ENCODE measurements at regions not wholly inside any gene's neighbourhood (a gene's known extent, or its start where the extent isn't known, plus 50 kb on each side); places are given as distances from the start of the nearest gene placed in this dataset.
"Not testable (repeated sequence)": the region's sequence is repeated elsewhere in the genome, so short reads cannot be mapped to it uniquely, and the experiment has no call there.

GRCh38 chr12:86551146-86551571, 295.0 kb upstream of the MGAT4C start:
- no peak for DNase-seq

GRCh38 chr12:86550218-86551145, 294.3 kb upstream of the MGAT4C start:
- no peak for DNase-seq

DNA sequence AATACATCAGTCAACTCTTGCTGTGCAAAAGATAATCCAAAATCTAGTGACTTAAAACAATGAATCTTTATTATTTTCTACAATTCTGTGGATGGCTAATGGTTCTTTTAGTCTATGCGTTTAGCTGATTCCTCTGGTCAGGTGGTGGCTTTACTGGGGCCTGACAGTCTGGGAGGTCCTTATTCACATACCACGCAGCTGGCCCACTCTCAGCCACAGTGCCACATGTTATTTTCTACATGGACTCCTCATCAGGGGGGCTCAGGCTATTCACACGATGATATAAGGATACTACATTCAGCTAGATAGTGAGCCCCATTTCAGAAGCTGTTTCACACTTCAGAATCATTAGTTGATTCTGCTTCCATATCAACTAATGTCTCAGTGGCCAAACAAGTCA, 287.5 kb upstream of the MGAT4C start:
- no peak for DNase-seq

- no peak for DNase-seq
Observed at GRCh38 chr12:86530996-86531655, 274.9 kb upstream of the MGAT4C start.

GRCh38 chr12:86526060-86526595, 269.9 kb upstream of the MGAT4C start:
- DNase-seq: no peak

DNA sequence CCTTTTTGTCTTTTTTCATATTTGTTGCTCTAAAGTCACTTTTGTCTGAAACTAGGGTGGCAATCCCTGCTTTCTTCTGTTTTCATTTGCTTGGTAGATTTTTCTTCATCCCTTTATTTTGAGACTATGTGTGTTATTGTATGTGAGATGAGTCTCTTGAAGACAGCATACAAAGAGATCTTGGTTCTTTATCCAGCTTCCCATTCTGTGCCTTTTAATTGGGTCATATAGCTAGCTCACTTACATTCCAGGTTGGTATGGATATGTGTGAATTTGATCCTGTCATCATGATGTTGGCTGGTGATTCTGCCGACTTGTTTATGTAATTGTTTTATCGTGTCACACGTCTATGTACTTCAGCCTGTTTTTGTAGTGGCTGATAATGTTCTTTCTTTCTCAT, 267.7 kb upstream of the MGAT4C start:
- no peak for DNase-seq

DNA sequence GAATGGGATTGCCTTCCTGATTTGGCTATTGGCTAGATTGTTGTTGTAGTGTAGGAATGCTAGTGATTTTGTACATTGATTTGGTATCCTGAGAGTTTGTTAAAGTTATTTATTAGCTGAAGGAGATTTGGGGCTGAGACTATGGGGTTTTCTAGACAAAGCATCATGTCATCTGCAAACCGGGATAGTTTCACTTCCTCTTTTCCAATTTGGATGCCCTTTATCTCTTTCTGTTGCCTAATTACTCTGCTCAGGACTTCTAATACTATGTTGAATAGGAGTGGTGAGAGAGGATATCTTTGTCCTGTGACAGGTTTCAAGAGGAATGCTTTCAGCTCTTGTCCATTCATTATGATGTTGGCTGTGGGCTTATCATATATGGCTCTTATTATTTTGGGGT, 265.7 kb upstream of the MGAT4C start:
- DNase-seq: no peak

GRCh38 chr12:86513226-86513625, 257.0 kb upstream of the MGAT4C start:
- DNase-seq: no peak

DNA sequence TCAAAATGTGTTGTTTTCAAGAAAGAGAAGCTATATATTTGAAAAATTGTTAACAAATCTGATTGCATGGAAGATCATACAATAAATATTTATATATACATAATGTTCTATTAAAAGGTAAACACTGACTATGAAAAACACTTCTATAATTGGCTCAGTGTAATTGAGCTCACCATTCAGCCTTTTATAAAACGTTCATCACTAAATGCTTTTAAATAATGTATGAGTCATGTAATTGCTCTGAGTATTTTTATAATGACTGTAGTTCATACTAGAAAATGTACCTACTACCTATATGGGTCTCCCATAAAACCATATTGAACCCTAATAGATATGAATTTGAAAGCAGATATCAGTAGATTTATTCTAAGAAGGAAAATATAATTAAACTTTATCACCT, 240.4 kb upstream of the MGAT4C start:
- no peak for DNase-seq

- DNase-seq: no peak
Observed at GRCh38 chr12:86484473-86484872, 228.3 kb upstream of the MGAT4C start.

GRCh38 chr12:86473231-86473630, 217.0 kb upstream of the MGAT4C start:
- DNase-seq: no peak

DNA sequence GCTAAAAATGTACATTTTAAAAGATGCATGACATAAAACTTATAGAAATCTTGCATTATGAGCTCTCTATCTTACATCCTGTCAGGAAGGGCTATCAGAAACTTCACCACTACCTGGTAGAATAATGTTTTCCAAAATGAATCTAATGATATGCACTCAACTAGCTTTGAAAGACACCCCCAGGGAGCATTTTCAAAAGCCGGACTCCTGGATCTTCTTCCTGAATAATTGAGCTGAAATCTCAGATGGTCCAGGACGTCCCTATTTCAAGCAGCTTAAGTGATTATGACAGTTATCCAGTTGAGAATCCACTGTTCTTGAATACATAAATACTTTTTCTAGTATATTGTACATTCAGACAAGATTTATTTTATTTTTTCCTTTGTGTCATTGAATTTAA, 200.6 kb upstream of the MGAT4C start:
- DNase-seq: no peak

- DNase-seq: no peak
Observed at GRCh38 chr12:86456241-86456640, 200.1 kb upstream of the MGAT4C start.

- DNase-seq: no peak
Observed at GRCh38 chr12:86445356-86445755, 189.2 kb upstream of the MGAT4C start.

DNA sequence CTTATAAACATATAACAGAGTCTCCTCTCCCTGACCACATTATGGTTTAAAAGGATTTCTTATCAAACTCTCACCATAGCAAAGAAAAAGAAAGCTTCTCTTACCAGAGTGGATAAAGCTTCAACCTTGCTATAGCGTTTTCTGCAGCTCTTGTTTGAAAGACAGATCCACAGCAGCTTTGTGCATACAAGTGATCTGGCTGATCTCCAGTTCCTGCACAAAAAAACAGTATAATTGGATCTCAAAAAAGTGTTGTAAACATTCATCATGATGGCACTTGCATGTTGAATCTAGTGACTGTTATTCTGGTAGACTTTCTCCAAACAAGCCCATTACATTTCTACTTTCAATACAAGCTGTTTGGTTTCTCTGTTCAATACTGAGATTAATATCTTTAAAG, 178.9 kb upstream of the MGAT4C start:
- DNase-seq: no peak

- no peak for DNase-seq
Observed at GRCh38 chr12:86429824-86430223, 173.6 kb upstream of the MGAT4C start.

DNA sequence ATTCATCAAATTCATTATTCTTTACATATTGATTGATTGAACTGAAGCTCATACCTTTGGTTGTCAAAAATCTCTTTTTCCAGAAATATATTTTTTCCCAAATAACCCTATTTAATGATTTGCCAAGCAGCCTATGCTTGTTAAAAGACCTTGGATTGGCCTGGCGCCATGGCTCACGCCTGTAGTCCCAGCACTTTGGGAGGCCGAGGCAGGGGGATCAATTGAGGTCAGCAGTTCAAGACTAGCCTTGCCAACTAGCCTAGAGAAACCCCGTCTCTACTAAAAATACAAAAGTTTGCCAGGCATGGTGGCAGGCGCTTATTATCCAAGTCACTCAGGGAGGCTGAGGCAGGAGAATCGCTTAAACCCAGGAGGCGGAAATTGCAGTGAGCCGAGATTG, 165.1 kb upstream of the MGAT4C start:
- DNase-seq: no peak

DNA sequence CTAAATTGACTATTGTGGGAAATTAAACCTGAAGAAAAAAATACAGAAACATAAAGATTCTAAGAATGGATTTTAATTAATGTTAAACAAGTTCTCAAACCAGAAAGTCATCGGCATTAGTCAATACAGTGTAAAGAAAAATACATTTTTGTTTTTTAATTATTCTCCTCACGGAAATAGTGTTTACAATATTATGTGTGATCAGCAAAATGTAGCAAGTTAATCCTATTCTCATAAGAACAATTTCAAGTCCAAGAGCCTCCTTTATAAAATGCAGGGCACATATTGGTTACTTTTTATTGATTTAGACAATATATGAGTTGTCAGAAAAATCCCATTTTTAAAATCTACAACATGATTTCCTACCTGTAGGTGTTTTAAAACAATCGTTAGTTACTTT, 158.0 kb upstream of the MGAT4C start:
- no peak for DNase-seq

- no peak for DNase-seq
Observed at GRCh38 chr12:86411710-86412109, 155.5 kb upstream of the MGAT4C start.

DNA sequence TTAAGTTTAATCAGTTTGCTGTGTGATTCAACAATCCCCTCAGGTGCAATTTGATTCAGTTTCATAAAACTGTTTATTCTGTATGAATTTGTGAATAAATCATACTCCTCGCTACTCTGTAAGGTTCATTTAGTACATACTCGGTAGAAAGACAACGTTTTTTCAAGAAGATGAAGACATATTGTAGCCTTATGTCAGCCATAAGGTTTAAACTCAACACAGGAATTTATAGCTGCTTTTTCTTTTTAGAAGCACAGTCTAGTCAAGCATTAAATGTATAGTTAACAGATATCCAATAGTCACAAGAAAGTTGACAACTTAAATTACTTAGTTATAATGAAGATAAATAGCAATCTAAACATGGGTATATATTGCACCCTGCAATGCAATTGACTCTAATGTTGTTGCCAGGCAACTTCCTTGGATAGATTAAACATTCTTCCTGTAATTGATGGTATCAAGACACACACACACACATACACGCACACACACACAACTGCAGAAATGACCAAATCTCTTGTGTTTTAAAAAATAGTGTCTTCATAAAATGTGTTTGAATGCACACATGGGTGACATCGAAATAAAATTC, 151.5 kb upstream of the MGAT4C start:
- DNase-seq: no peak

DNA sequence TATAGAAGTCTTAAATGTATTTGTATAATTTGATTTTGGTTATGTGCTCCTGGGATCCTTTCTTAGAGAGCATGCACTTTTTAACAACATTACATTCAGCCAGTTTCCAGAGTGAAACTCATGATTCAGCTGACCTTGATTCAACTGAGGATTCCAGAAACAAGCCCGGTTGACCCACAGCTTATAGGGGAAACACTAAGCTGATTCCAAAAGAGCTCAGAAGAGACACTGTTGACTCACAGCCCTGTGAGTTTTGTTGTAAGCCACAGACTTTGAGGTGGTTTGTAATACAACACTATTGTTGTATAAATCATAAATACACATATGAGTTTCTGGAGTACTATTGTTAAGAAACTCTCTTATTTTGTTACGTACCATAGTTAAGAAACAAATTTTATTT, 133.8 kb upstream of the MGAT4C start:
- DNase-seq: no peak

- DNase-seq: no peak
Observed at GRCh38 chr12:86387591-86388145, 131.5 kb upstream of the MGAT4C start.

- DNase-seq: not testable (repeated sequence)
Observed at GRCh38 chr12:86383759-86384158, 127.6 kb upstream of the MGAT4C start.
